HG03103 (cell line): ENCODE measurements at regions not wholly inside any gene's neighbourhood (a gene's known extent, or its start where the extent isn't known, plus 50 kb on each side); places are given as distances from the start of the nearest gene placed in this dataset.
"Not testable (repeated sequence)": the region's sequence is repeated elsewhere in the genome, so short reads cannot be mapped to it uniquely, and the experiment has no call there.

Source experiments
- ATAC-seq: cut with Tn5 transposase; IDR thresholded peaks from one replicate; pipeline ENCODE4 v1.9.1; 2021; ENCODE audit warnings: low read depth; ENCODE audit not compliant: unreplicated experiment

DNA sequence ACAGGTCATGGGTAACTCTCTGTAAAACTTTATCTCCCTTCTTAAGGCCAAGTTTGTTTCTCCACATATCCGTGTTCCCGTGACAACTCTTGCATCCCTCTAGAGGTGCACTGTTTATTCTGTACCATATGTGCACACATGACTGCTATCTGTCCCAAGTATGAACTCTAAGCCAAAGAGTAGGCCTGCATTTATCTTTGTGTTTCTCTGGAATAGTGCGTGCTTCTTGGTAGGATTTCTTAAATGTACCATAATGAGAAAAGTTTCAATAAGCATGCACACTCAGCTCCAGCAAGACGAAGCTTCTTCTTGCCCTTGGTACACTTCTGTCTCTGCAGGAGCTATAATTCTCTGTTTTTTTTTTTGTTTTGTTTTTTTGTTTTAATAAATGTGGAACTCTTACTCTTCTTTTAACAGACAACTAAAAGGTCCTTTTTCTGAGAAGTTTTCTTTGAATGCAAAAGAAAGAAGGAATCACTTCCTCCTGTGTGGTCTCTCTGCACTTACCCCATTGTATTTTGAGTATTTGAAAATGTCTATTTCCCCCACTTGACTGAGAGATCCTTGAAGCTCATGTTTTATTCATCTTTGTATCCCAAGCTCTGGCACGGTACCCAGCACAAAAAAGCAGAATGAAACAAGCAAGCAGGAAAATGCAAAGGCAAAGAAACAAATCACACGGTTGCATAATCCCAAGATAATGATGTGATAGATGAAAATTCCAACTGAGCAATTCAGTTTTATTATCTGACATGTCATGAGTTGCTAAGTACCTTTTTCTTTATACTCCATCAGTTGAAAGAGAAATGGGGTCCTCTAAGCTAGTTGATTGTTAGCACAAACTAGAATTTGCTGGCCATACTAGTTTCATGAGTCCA, 521.9 kb upstream of the BOD1L1 start:
- no peak for ATAC-seq

DNA sequence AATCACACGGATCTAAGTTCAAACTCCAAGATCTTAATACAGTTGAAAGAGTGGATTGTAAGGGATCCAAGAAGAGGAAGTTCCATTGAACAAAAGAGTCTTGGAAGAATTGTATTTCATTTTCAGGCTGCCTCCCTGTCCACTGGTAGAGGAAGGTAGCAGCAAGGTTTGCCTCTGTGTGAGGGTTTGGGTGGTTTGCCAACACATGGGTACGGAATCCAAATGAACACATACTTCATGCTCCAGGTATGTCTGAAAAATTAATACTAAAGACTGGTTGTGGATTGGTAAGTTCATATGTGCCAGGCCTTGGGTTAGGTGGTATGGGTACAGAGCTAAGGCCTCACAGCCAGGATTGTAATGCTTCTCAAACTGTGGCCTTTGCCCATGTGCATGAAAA, 523.6 kb upstream of the BOD1L1 start:
- no peak for ATAC-seq

DNA sequence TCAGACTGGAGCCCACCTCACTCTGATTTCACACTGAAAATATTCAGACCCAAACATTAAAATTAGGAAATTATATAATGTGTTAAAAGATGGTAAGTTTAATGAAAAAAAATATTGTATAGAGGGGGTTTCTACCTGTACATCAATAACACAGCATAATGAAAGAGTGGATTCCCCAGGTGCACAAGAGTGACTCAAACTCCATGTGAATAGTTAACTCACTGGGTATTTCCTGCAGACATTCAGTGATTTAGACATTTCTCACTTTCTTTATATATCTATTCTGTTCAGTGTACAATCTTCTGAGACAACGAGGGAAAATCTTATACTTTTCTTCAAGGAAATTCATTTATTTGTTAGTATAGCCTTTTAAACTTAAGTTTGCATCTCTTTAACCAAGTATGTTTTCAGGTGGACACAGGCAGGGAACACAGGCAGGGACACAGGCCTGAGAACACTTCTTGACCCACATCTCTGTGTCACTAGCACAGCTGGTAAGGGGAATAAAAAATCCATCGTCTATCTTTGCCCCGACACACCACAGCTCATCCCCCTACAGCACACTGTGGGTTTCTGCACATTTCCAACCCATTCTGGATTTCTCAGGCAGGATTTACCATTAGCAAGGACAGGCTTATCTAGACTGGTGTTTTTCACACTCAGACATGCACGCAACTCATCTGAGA, 525.5 kb upstream of the BOD1L1 start:
- ATAC-seq = no peak

DNA sequence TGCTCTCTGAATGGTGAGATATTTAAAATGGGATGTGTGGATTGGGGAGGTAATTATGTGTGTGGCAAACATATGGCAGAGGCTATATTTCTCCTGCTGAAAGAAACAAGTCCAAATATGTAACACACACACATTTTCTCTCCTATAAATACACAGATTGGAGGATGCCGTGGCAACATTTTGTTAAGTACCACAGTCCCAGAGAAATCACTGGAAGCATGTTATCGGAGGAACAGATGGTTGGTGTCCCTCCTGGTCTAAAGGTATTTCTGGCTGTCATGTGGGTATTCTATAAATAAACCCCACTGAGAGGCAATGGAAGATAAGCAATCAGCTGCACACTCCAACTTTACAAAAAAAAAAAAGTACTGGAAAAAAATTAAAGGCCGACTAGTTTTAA, 528.3 kb upstream of the BOD1L1 start:
- no peak for ATAC-seq

DNA sequence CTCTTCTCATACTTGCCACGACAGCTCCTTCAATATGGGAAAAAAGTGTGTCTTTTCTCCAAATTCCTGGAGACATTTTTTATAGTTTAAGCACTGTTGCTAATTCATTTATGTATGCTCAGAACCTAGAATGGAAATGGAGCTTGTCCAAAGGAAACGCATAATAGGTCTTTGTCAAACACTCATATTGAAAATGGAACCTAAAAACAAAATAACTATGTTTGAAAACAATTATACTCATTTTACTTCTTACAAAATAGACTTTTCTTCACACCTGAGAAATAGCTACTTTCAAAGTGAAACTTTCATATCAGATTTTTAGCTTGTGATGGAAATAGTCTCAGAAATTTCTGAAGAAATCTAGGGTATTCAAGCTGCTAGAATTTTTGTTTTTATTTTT, 529.7 kb upstream of the BOD1L1 start:
- ATAC-seq = peak; percentile 47

DNA sequence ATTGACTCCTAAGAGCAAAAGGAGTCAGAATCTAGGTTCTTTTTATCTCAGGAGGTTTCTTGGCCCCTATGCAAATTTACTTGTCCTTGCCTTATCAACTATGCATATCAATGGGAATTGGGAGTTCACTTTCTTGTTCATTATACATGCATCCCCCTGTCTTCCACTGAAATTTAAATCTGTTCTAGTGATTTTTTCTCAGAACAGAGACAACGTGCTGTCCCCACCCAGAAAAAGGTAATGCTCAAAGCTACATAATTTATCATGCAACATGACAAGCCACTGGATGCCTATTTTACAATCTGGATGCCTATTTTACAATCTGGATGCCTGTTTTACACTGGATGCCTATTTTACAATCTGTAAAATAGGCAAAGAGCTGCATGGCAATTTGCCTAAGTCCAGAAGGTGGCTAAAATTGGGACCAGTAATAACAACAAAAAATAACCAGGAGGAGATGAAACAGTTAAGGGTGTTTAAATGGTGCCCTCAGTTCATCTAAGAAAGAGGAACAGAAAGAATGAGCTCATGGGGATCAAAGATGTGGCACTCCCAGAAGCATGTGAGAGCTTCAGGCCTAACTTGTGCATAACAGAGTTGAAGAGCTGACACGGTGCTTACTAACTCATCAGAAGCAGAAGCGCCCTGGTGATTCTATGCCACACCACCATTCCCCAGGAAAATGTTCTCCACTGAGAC, 537.8 kb upstream of the BOD1L1 start:
- peak; percentile 99 for ATAC-seq

DNA sequence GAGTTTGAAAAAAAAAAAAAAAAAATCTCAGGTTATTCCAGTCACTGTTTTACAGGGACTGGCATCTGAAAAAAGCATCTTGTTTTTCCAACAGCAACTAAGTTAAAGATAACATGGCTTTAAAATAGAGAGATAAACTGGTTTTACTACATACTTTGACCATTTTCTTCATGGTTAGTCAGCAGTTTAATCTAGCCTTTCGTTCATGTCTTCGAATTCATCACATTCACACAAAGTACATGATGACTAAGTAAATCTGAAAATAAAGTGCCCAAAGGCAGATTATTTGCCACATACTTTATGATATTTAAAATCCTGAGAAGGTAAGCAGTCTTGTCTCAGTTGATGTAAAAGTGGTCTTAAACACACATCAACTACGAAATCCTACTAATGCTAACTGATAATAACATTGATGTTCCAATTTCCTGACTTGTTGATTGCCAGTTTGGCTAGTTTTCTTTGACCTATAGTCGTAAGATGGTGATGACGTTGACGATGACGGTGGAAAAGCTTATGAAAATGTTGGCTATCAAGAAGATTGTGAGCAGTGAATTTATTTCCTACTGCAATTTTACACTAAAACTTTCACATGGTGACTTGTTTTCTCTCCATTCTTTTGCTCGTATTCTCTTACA, 540.5 kb upstream of the BOD1L1 start:
- ATAC-seq = no peak

DNA sequence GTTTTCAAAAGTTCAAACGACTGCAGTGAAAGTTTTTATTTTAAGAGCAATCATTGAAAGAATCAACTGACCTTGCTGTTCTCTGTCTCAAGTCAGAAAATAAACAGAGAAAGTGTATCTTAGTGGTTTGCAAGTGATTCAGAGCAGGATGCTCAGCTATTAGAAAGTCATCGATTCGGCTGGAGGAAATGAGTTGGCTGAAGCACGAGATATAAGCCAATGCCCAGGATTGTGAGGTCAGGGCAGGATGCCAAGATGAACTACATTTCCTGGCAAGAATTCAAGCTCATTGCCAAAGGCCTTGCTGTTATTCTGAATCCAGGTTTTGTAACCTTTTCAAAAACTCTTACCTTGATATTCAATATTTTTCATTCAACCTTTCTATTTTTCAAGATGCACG, 541.4 kb upstream of the BOD1L1 start:
- ATAC-seq = peak; percentile 47

DNA sequence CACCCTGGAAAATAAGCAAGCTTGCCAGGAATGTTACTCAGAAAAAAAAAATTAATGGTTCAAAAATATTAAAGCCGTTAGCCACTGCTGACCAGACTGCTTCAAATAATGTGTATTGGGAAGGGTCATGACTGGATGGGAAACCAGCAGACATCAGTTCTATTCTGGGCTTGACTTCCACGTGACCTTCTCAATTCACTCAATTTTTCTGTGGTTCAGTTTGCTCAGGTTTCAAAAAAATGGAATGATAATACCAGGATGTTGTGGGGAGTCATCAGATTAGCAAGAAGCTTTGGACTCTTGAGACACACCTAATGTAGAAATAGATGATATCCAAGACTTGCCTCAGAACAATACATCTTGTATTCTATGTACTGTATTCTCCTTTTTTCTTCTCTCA, 541.9 kb upstream of the BOD1L1 start:
- no peak for ATAC-seq

DNA sequence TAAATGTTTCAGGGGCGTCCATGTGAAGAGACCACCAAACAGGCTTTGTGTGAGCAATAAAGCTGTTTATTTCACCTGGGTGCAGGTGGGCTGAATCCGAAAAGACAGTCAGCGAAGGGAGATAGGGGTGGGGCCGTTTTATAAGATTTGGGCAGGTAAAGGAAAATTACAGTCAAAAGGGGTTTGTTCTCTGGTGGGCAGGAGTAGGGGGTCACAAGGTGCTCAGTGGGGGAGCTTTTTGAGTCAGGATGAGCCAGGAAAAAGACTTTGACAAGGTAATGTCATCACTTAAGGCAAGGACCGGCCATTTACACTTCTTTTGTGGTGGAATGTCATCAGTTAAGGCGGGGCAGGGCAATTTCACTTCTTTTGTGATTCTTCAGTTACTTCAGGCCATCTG, 542.4 kb upstream of the BOD1L1 start:
- ATAC-seq = not testable (repeated sequence)

DNA sequence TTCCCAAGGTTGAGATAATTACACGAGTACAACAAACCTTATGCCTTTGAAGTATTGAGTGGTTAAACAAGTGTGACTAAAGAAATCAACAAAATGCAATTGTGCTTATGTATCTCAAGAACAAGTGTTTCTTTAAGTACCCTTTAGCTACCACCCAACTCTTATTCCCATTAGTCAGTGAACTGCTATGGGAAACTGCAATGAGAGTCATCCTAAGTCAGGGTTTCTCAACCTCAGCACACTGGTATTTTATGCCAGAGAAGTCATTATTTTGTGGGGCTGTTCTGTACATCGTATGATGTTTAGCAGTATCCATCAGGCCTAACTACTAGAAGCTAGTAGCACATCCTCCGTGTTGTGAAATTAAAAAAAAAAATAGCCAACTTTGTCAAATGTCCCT, 549.1 kb upstream of the BOD1L1 start:
- ATAC-seq = no peak

DNA sequence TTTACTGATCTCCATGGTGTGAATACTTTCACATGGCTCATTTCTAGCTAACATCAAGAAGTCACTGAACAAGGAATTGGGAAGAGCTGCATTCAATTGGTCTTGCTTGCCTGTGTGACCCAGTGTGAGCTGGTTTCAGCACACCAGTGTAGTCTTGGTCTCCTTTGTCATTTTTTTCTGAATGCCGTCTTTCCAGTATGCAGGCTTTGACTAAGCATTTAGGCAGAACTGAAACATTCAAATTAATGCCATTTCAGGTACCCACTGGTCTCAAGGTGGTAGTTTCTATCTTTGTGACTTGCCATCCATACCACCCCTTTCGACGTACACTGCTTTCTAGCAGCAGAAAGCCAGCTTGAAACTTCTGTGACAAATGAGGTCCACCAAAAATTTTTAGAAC, 550.5 kb upstream of the BOD1L1 start:
- ATAC-seq = peak; percentile 81

DNA sequence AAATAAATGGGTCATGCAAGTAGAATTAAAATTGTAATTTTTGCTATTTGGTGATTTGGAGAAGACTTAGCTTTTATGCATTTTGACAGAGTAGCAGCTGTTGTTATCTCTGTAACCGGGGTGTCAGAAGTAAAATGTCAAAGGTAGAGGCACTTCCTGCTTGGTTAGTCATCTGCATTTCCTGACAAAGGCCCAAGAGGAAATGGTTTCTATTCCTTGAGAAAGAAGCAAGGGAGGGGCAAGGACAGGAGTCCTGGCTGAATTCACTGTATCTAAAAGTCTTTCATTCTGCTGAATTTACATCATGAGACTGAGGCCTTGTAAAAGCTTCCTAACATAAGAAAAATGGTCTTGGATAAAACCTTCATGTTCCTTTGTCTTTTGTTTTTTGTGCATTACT, 550.9 kb upstream of the BOD1L1 start:
- ATAC-seq = peak; percentile 68

DNA sequence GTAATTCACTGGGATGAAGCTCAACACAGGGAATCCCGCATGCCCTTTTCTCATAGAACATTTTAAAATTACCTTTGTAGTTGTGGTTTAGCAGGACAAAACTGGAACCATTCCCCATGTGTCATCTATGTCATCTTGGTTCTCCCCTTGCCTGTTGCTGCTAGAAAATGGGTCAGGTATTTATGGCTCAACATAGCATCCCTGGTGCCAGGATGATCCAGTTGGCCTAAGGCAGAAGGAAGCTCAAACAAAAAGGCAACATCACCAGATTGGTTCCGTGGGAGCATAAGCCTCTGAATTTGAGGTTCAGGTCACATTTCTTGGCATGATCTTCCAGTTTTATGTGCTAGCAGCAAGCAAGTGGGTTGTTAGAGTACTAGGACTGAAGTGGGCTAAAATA, 552.6 kb upstream of the BOD1L1 start:
- no peak for ATAC-seq

DNA sequence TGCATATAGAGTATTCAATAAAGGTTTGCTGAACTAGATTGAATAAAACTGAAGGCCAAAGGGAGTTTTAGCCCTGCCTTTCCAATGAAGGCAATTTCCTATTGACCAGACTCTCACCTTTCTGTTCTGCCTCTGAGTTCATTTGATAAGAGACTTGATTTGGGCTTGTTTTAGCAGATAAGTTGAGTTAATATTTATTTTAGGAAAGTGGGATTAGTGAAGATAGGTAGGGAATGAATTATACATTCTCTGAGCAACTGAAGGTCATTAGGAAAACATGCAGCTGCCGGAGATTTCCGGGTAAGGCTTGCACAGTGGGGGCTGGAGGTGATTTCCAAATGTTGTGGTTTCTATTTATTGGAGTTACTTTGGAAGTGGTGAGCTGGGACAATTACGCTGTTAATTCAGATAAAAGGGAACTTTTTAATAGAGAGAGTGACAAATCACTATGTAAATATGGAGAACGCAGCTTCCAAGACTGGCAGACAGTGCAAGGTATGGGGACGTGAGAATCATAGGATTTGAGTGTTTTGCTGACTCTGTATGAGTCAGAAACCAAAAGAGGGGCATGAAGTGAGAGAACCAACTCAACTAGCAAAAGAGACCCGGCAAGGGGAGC, 553.6 kb upstream of the BOD1L1 start:
- no peak for ATAC-seq

DNA sequence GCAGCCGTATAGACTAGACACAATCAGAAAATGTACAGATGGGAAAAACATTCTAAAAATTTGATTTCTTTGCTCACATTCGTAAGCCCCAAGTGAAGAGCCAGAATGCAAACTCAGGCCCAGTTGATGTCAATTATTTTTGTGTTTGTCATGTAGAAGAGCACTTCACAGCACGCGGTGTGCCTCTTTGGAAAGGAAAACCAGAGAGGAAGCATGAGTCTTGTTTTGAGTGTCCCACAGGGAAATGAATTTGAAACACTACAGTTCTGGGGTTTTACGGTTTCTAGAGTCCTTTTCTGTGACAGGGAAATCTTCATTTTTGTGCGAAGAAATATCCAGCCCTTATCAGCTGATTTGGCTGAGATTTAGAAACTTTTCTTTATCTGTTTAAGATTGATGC, 554.6 kb upstream of the BOD1L1 start:
- ATAC-seq = no peak

DNA sequence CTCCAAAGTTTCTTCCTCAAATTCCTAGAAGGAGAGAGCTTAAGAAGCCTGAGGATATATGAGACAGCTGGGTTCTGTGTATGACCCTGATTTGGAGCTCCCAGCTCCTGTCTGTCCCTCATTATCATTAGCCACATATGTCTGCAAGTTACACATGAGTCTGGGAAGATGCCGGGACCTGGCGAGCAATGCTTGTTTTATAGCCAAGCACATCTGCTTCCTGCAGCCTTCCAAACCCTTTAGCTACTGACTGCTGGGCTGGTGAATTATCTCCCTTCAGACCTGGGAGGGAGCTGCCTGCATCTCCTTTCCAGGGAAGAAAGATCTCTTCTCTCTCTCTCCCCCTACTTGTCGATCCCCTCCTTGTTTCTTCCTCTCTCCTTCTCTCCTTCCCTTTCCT, 556.7 kb upstream of the BOD1L1 start:
- no peak for ATAC-seq

DNA sequence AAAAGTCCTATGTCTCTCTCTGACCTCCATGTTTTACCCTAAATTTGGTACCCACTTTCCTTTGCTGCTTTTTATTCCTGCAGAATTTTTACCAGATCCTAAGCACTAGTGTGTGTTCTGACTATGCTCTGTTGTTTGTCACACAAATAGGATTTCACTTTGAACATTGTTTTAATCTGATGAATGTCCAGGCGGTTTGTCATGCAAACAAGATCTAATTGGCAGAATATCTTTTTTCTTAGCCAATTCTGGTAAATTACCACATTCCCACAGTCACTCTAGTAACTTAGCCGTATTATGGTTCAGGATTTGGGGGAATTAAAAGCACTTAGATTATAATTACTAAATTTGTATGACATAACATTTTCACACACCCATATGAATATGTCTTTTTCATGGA, 557.2 kb upstream of the BOD1L1 start:
- no peak for ATAC-seq

DNA sequence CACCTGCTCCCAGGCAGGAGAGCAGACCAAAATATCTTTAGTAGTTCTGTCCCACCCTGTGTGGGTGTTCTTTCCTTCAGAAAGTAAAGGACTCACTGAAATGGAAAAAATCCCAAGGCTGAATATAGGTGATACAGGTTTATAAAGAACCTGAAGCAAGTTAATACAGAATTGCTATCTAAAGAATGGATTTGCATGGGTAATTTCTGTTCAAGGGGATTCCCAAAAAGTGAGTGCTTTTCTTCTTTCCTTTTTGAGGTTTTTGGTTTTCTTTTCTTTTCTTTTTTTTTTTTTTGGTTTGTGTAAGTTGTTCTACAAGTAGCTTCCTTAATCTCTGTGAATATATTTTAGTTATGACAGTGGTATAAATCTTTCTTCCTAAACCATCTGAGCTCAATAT, 560.7 kb upstream of the BOD1L1 start:
- ATAC-seq = no peak

DNA sequence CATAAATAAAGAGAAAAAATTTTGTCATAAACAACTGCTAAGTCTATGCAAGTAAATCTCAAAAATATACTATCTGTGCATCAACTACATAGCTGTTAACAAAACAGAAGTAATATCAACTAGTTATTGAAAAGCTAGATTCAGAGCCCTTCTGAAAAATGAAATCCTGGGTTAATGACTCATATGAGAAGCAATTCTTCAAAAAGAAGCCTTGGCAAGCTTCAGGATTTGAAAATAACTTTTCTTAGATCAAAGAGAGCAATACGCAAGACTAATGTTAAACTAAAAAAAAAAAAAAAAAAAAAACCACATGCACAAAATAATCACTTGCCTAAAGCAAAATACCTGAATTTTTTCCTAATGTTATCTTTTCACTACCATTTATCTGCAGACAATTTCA, 566.1 kb upstream of the BOD1L1 start:
- ATAC-seq = no peak

DNA sequence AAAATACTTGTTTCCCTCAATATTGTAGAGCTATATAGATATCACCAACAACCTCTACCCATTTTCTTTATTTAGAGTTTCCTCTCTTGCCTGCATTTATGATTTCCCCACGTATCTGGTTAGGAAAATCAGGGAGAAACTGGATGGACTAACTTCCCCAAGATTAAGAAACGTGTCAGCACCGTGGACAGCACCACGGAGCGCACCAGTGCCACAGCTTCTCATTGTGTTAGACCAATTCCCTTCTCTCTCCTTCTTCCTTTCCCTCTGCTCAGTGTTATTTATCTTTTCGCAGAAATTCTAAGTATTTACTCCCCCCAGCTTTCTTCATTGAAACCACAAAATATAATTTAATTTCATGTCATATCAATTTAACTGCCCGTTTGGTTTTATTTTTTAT, 568.6 kb upstream of the BOD1L1 start:
- no peak for ATAC-seq
